GM20431 (cell line): ENCODE measurements at regions not wholly inside any gene's neighbourhood (a gene's known extent, or its start where the extent isn't known, plus 50 kb on each side); places are given as distances from the start of the nearest gene placed in this dataset.

Experiments
- in situ Hi-C: fragments of 300-500 bp; cut with MseI, MboI; formaldehyde crosslinking; loops from one replicate; pipeline ENCODE4 v1.15.0; 2020; ENCODE audit warnings: low sequenced_read_pairs; ENCODE audit not compliant: unreplicated experiment

DNA sequence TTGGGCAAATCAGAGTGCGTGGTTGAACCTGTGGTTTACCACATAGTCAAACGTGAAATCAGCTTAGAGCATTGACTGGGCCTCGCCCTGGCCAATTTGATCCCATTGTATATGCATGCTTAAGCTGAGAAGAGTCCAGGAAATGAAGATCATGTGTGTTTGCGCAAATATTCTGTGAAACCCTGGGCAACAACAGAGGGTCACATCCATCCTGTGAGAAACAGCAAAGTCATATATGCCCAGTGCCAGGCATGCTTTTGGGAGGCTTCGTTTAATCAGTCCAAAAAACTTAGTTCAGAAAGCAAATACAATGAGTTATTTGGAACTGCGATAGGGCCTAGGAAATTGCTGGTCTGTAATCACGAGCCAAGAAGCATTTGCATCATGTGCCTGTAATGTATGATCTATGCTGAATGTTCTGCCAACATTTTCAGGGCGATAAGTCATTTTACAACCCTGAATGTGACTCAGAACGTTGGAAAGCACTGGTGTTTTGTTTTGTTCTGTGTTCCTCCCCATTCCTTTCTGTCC lies 412.1 kb upstream of the CELF2 start:
- in situ Hi-C loops = no loop called here

DNA sequence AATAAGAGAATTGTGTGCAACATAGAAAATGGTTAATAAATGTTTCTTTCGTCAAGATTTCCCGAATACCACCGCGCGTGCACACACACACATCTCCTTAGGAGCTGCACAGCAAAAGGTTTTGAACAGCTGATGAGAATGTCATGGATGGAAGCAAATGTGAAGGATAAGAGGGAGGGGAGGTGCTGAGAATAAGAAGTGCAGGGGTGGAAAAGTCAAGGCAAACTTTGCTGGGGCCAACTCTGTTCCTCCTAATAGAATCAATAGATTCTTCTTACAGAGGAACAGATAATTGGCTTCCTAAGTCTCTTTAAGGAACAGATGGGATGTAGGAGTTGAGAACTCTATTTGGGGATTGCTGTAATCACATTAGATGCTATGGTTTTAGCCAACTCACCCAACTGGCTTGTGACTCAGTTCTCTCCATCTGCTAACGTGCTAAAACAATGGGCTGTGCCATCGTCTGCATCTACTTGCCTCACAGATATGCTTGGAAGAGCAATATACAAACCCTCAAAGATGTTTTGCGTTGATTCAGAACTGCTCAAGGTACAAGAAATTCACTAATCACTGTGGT lies 408.2 kb upstream of the CELF2 start:
- in situ Hi-C loops = no loop called here

DNA sequence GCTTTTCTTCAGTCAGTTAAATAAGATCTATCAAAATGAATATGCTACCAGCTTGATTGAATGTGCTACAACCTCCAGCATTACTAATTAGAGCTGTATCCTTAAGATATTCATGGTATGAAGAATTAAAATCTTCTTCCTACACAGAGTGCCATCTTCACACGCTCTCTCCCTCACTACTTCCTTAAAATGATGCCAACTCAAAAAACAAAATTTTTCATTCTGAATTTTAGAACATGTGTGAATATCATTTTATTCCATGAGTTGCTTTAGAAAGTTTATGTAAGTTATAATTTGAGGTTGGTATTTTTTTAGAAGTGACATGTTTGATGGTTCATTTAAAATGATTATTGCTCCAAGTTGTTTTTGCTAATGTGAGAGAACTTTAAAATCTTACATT lies 407.5 kb upstream of the CELF2 start:
- in situ Hi-C loops = no loop called here

DNA sequence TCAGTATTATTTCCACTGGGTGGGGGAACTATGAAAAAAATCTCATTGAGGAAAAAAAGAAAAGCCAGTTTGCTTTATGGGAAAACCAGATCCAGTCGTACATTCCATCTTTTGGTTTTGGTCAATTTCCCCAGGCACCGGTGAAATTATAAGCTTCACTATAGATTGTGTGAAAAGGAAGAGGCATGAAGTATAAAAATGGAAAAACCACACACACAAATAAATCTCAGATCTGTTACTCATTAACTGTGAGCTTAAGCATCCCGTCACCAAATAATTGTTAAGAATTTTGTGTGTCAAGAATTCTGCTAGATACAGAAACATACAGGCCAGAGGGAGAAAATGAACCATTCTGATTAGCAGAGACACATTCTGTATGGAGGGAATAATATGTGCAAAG lies 405.5 kb upstream of the CELF2 start:
- in situ Hi-C loops = no loop called here

DNA sequence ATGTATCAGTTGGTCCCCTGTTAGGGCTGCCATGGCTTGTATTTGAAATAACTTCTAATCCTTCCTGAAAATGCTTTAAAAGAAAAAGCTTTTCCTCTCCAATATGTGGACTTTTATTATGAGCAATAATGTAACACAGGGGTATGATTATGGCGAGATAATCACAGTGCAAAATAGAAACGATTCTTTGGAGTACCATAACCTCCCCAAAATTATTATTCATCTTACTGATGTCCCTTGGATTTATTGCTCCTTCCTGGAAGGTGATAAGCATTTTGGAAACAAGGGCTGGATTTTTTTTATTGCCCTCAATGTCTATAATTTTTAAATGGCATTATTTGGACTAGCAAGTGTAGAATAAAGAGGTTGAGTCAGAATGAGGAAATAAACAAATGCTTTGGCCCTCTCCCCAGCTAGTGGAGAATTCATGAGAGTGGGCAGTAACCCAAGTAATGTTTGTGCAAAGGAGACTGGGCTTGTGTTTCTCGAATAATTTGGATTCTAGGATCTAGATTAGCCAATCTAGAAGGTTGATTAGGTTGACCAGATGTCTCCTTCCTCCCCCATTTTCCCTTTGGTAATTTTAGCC lies 403.9 kb upstream of the CELF2 start:
- in situ Hi-C loops = no loop called here

DNA sequence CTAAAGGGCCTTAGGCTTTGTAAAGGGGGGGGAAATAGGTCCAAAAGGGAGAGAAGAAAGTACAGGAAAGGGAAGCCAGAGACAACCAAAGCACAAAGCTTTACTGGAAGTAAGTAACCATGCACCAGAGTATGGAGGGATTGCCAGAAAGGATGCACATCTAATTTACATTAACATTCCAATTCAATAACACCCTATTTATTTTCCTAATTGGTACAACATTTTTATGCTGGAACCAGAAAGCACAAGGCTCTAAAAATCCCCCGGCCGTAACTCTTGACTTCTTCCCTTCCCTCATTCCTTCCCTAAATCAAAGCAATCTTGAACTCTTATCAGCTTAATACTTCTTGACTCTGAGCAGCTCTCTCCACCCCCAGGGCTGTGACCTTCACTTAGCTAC lies 400.0 kb upstream of the CELF2 start:
- in situ Hi-C loops = no loop called here

DNA sequence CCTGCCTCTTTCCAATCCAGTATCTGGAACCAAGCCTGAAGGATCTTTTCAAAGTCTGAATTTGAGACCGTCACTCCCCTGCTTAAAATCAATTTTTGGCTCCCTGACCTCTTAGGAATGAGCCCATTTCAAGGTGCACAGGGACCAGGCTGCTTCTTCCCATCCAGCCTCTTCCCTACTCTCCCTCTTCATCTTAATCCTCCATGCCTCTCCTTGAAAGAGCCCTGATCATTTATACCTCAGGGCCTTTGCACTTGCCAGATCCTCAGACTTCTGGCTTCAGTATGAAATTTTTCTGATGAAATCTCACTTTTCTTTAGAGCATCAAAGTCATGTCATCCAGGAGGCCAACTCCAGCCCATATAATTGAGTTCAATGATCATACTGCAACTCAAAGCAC lies 399.5 kb upstream of the CELF2 start:
- in situ Hi-C loops = no loop called here

DNA sequence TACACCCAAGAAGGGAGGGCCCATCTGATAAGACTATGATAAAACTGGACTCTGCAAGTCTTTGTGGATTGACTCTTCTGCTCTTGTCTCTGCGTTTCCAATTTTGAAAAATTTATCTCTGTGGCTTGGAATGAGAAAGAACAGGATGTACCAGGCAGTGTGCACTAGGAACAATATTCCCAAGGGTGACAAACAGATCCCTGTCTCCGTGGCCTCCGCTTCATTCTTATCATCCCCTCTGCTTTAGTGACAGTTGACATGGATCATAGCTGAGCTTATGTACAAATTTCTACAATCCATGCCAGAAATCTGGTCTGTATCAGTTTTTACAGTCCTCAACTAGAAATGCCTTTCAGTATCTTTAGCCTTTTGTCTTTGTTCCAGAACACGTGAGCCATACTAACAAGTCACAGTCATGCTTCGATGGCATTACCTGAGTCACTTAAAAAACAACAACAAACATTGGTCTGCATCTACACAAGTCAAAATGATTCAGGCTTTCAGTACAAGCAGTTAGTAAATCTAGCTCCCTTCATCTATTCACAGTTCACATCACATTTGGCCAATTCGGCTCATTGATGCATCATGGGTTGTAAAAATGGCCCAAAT lies 393.6 kb upstream of the CELF2 start:
- in situ Hi-C loops = no loop called here

DNA sequence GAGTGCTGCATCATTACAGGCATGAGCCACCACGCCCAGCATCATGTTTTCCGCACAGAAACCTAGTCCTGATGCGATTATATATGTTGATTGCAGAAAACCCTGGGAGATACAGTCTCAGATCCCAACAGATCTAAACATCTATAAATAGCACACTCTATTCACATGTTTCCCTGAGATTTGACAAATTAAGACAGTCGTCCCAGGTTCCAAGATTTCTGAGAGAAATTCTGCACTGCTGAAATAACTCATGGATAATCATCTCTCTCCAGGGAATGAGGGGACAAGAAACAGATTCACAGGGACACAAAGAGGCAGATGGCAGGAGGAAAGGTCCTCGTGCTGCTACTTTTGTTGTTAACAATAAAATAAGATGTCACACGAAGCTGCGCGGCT lies 393.1 kb upstream of the CELF2 start:
- in situ Hi-C loops = no loop called here

DNA sequence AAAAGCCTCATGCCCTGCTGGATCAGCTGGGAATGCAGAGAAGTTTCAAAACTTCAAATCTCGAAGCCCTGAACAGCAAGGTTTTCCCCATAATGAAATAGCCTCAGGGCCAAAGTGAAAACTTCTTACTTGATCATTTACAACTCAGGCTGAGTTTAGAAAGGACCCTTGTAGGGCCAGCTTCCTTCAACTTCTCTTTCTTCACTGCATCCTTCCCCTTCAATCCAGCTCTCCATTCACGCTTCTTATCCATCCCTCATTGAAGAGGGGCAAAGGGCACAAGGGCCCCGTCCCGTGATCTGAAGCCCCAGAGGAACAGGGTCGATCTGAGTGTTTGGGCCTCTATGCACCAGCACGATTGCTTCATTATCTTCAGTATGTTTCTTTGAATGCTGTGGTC lies 392.2 kb upstream of the CELF2 start:
- in situ Hi-C loops = no loop called here

DNA sequence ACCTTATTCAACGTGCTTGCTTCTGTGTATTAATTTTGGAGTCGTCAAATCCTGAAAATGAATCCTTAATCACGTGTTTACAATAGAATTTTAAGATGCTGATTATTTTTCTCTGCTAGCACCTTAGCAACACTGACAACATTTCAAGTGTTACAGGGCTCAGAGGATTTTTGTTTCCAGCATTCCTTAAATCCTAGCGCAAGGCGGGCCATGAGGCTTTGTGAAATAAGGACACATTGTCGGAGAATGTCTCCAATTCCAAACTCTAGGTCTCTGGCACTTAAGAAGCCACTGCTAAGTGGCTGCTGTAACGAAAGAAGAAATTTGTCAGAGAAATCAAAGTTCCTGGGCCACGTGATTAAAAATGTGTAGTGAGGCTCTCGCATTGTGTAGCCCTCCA lies 390.9 kb upstream of the CELF2 start:
- in situ Hi-C loops = no loop called here

DNA sequence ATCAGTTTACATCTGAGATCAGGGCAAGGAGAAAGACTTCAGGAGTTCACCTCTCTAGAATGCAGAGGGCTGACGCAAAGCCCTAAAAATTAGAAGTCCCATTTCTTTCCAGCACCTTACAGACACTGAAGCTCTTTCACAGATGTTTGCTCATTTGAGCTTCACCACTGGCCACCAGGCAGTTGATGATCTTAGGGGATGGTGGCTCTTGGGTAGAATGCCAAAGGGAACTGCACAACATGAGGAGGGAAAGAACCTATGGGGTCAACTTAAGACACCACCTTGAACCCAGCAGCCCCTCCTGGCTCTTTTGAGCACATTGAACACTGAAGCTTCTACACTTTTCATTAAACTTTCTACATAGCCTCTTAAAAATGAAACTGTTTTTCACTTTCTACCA lies 390.3 kb upstream of the CELF2 start:
- in situ Hi-C loops = no loop called here

DNA sequence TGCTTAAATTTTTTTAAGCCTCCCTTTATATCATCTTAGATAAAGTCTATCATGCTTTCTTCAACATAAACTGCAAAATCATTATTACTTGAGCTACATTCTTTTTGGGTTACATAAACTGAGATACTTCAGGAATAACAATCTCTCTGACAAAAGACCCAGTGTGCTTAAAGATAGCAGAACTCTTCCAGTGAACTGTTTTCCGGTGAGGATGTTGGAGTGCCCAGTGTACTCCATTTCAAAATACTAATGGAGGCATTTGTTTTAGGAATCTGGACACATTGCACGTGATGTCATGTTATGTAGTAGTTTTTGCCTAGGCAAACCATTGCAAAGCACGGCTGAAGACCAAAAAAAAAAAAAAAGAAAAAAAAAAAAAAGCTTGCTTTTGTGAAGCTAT lies 388.2 kb upstream of the CELF2 start:
- in situ Hi-C loops = no loop called here

DNA sequence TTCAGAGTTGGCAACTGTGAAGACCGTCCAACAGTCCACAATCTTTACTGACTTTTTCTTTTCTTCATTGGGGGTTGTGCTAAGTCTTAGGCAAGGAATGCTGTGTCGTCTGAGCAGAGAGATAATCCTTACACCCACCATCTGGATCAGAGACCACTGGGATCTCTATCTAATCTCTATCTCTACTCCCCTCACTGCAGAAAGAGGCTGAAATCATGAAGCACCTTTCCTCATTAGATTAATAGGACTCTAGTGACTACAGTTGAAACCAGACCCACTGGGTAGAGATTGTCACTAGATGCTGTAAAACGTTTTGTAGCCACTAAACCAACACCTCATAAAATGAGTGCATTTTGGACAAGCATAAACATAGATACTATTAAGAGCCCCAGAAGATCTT lies 387.4 kb upstream of the CELF2 start:
- in situ Hi-C loops = no loop called here

DNA sequence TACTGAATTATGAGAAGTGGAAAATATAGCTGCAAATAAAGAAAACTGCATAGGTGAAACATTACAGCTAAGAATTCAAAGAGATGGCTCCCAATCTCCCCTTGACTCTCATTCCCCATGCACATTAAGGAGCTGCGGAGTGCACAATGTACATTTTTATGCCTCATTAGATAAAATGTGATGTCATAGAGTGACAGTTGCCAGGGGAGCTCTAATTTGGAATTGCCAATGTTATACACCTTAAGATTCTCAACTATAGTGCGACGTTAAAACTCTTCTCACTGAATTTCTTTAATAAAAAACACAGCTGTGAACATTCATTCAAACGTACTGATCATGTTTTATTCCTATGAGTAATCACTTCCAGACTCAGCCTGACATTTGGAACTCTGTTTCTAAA lies 386.9 kb upstream of the CELF2 start:
- in situ Hi-C loops = no loop called here

DNA sequence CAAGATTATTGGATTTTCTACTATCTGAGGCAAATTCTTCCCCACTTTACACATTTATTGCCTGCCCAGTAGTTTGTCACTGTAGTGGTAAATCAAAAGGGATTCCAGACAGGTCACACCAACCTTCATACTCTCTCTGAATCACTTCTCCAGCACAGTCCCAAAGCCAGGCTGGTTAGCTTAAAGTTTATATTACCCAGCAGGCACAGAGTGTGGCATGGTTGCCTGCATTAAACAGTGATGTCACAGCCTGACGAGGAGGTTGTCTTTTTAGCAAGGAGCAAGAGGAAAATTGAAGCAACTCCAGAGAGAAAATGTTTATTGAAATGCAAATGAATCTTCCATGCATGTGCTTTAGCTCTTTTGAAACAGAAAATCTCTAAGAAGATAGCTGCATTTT lies 375.5 kb upstream of the CELF2 start:
- in situ Hi-C loops = no loop called here

DNA sequence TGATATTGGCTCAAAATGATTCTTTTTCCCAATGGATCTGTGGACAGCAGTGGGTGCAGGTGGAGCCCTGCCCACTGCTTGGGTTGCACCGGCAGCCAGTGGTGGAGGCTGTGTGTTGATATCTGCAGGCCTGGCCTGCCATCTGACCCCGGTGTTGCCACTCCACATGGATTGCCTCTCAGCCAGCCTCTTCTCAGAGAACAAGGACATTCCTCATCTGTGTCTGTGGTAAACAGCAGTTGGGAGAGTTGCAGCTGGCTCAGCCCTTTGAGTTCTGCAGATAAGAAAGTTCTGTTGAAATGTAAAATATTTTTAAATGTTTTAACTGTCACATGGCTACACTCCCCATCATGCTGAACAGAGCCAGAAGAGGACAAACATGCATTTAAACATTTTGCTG lies 374.9 kb upstream of the CELF2 start:
- in situ Hi-C loops = no loop called here

DNA sequence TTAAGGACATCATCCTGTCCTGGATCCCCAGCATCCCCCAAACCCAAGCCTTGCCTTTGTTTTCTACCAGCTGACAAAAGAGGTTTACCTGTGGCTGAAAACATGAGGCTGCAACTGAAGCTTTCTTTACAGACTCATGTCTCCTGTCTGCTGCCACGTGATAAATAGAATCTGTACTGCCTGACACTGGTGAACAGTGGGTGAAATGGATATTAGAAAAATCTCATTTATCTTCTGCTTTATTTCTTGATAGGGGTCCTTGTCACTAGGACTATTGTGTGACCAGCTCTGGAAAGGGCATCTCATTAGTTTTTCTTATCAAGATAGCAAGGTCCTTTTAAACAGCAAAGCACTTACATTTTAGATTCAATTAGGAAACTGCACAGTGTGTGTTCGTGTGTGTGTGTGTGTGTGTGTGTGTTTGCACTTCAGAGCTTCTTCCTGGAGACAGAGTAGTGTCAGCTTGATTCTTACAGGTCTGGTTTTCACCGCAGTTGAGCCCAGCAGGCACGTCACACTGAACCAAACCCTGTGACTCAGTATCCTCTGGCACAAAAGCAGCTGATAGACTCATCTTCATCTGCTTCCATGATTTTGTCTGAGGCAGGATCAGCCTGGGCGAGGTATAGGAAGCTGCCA lies 373.5 kb upstream of the CELF2 start:
- in situ Hi-C loops = no loop called here

DNA sequence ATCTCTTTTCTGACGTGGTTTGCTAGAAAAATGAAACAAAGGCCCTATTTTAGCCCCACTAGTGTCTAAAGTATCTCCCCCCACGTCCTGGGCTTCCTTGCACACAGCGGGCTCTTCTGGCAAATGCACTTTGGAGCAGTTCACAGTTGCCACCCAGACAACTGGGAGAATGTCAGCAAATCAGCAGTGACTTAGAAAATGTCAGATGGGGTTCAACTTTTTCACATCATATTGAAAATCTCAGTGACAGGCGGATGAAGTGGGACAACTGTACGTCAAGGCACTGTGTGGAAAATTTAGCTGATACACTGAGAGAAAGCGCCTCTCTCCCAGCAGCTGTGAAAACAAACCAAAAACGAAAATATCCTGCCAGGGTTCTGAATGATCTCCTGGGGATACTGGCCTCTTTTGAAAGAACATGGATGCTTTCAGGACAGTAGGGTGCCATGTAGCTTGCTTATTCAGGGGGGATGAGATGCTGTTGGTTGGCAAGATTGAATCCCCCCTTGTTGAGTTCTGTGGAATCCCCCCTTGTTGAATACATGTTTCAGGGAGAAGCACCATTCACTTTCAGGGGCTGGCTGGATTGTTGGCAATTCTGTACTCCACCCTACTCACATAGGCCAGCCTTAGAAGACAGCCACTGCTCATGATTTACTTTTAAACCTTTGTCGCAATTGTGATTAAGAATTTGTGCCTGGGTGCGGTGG lies 372.8 kb upstream of the CELF2 start:
- in situ Hi-C loops = no loop called here

DNA sequence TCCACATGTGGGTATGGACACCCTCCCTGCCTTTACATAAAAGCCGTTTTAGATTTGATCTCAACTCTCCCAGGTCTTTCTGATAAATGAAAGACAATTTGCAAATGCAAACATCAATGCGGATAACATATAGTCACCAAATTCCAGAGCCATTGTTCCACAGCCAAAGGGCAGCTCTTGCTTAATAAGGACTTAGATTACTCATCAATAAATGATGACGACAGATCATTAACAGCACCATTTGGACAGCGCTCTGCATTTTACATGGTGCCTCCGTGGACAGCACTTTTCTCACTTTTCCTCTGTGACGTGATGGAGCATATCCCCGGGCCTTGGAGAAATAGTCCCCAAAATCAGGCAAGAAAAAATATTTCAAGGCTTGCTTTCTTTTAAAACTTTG lies 370.3 kb upstream of the CELF2 start:
- in situ Hi-C loops = no loop called here
